ENCODE measurements at regions not wholly inside any gene's neighbourhood (a gene's known extent, or its start where the extent isn't known, plus 50 kb on each side); places are given as distances from the start of the nearest gene placed in this dataset.

DNA sequence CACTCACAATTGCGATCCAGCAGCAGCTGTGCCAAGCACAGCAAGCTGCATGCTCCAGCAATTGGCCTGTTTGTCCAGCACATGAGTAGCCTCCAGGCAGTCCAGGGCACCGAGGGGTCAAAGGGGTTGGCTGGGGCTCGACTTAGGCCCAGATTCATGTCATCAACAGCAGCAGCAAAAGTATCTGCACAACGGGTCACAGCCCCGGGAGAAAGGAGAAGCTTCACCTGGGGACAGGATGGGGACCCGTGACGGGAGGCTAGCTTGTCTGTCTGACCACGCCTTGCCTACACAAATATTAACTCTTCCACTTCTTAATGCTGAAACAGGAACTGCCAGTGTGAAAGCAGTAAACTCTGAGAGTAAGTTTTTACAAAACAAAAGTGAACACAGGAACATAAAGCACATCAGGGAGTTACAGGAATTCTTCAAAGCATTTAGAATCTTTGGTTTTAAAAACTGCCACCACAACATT is 191.2 kb downstream of the PIK3R1 start:
- TF ChIP-seq, protein P1, sequence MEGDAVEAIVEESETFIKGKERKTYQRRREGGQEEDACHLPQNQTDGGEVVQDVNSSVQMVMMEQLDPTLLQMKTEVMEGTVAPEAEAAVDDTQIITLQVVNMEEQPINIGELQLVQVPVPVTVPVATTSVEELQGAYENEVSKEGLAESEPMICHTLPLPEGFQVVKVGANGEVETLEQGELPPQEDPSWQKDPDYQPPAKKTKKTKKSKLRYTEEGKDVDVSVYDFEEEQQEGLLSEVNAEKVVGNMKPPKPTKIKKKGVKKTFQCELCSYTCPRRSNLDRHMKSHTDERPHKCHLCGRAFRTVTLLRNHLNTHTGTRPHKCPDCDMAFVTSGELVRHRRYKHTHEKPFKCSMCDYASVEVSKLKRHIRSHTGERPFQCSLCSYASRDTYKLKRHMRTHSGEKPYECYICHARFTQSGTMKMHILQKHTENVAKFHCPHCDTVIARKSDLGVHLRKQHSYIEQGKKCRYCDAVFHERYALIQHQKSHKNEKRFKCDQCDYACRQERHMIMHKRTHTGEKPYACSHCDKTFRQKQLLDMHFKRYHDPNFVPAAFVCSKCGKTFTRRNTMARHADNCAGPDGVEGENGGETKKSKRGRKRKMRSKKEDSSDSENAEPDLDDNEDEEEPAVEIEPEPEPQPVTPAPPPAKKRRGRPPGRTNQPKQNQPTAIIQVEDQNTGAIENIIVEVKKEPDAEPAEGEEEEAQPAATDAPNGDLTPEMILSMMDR (IDR thresholded peaks at IDR 0.05), result no peak
- no peak for TF ChIP-seq EP300 (IDR thresholded peaks at IDR 0.05)
- TF ChIP-seq POLR2A (IDR thresholded peaks at IDR 0.05; ENCODE audit: low read depth), result no peak
